IPS-18a (cell line): ENCODE measurements at regions not wholly inside any gene's neighbourhood (a gene's known extent, or its start where the extent isn't known, plus 50 kb on each side); places are given as distances from the start of the nearest gene placed in this dataset.
"Not testable (repeated sequence)": the region's sequence is repeated elsewhere in the genome, so short reads cannot be mapped to it uniquely, and the experiment has no call there.

Experiments used
- H3K27ac ChIP-seq: one replicate; pipeline ENCODE4 v1.5.1; 2013; ENCODE audit warnings: low read length
- H3K27me3 ChIP-seq: one replicate; pipeline ENCODE4 v1.6.1; 2013; ENCODE audit warnings: mild to moderate bottlenecking, low read length; ENCODE audit not compliant: control insufficient read depth, insufficient read depth
- H3K36me3 ChIP-seq: one replicate; pipeline ENCODE4 v1.6.1; 2013; ENCODE audit warnings: low read depth, low read length; ENCODE audit not compliant: control insufficient read depth
- H3K4me1 ChIP-seq: one replicate; pipeline ENCODE4 v1.6.1; 2013; ENCODE audit warnings: low read depth, low read length; ENCODE audit not compliant: control insufficient read depth
- H3K4me3 ChIP-seq: one replicate; pipeline ENCODE4 v1.5.1; 2013; ENCODE audit warnings: low read length
- H3K9ac ChIP-seq: one replicate; pipeline ENCODE4 v1.6.1; 2013; ENCODE audit warnings: mild to moderate bottlenecking, low read length, moderate library complexity
- H3K9me3 ChIP-seq: one replicate; pipeline ENCODE4 v1.6.1; 2013; ENCODE audit warnings: low read depth, low read length; ENCODE audit not compliant: control insufficient read depth

DNA sequence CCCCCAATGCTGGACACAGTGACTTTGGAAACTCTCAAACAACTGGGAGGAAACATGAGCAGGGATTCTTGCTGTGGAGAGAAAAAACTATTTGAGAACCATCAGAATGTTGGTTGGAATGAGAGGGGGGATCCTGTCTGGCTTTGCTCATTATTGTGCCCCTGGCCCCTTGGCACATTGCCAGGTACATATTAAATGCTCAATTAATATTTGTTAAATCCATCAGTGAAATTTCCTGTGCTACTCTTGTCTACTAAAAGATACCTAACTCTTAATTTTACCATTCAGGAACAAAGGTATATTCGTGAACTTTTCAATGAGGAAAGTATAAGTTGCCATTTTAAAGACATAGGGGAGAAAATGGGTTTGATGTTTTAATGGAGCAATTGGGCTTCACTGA lies 329.4 kb downstream of the OTUD1 start:
- no peaks in the 10 kb centered on the region for H3K9me3 ChIP-seq
- no peaks in the 10 kb centered on the region for H3K36me3 ChIP-seq
- H3K27ac ChIP-seq: no peak overlapping the region
- H3K4me3 ChIP-seq: no peak overlapping the region
- no peaks in the 10 kb centered on the region for H3K27me3 ChIP-seq
- no peak overlapping the region for H3K9ac ChIP-seq
- no peaks in the 10 kb centered on the region for H3K4me1 ChIP-seq

GRCh38 chr10:23777153-23777552 lies 338.3 kb downstream of the OTUD1 start:
- H3K9ac ChIP-seq: no peak overlapping the region
- no peak overlapping the region for H3K27ac ChIP-seq
- no peaks in the 10 kb centered on the region for H3K27me3 ChIP-seq
- H3K4me1 ChIP-seq: no peaks in the 10 kb centered on the region
- H3K36me3 ChIP-seq: no peaks in the 10 kb centered on the region
- H3K9me3 ChIP-seq: no peaks in the 10 kb centered on the region
- H3K4me3 ChIP-seq: no peak overlapping the region

GRCh38 chr10:23779301-23779700 lies 340.4 kb downstream of the OTUD1 start:
- Histone ChIP-seq H3K4me3 (no peak overlapping the region), H3K9me3 (no peaks in the 10 kb centered on the region), H3K9ac (no peak overlapping the region), H3K27ac (no peak overlapping the region), H3K4me1 (no peaks in the 10 kb centered on the region), H3K27me3 (no peaks in the 10 kb centered on the region), H3K36me3 (no peaks in the 10 kb centered on the region)

DNA sequence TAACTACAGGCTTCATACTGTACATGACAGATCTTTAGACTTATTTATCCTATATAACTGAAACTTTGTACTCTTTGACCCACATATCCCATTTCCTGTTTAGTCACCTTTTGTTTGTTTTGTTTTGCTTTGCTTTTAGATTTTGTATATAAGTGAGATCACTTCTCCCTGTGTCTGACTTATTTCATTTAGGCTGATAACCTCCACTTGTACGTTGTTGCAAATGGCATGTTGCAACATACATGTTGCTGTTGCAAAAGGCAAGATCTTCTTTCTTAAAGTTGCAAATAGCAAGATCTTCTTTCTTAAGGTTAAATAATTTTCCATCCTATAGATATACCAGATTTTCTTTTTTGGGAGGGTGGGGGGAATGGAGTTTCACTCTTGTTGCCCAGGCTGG lies 341.5 kb downstream of the OTUD1 start:
- Histone ChIP-seq H3K9me3 (no peaks in the 10 kb centered on the region), H3K27ac (no peak overlapping the region), H3K4me3 (no peak overlapping the region), H3K9ac (no peak overlapping the region), H3K4me1 (no peaks in the 10 kb centered on the region), H3K36me3 (no peaks in the 10 kb centered on the region), H3K27me3 (no peaks in the 10 kb centered on the region)

GRCh38 chr10:23786594-23786993 lies 347.7 kb downstream of the OTUD1 start:
- H3K36me3 ChIP-seq: no peaks in the 10 kb centered on the region
- H3K4me3 ChIP-seq: no peak overlapping the region
- H3K4me1 ChIP-seq: no peaks in the 10 kb centered on the region
- H3K9ac ChIP-seq: no peak overlapping the region
- no peak overlapping the region for H3K27ac ChIP-seq
- H3K9me3 ChIP-seq: no peaks in the 10 kb centered on the region
- H3K27me3 ChIP-seq: no peaks in the 10 kb centered on the region

GRCh38 chr10:23793577-23793976 lies 354.7 kb downstream of the OTUD1 start:
- Histone ChIP-seq H3K27me3 (no peaks in the 10 kb centered on the region), H3K9ac (no peak overlapping the region), H3K4me3 (no peak overlapping the region), H3K9me3 (no peaks in the 10 kb centered on the region), H3K36me3 (no peaks in the 10 kb centered on the region), H3K4me1 (no peaks in the 10 kb centered on the region), H3K27ac (no peak overlapping the region)

GRCh38 chr10:23797452-23797851 lies 358.6 kb downstream of the OTUD1 start:
- not testable (repeated sequence) for H3K9me3 ChIP-seq, H3K27me3 ChIP-seq, H3K27ac ChIP-seq, H3K4me3 ChIP-seq, H3K4me1 ChIP-seq, H3K9ac ChIP-seq, H3K36me3 ChIP-seq

DNA sequence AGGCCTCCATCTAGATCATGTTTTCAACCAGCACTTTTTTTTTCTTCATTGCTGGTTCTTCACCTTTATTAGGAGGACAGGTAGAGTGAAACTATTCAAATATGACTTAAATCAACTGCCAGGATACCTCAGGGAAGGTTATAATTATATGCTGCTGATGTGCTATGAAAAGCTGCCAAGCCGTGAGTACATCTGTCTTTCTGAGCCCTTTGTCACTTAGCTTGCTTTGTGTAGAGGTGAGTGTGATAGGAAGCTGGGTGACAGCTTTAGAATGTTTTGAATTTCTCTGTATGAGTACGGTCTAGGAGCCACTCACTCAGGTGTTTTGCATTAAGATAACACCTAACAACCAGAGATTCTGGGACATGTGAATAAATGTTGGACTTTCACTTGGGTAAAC lies 365.2 kb downstream of the OTUD1 start:
- Histone ChIP-seq H3K9me3 (no peaks in the 10 kb centered on the region), H3K9ac (no peak overlapping the region), H3K27me3 (no peaks in the 10 kb centered on the region), H3K4me1 (no peaks in the 10 kb centered on the region), H3K4me3 (no peak overlapping the region), H3K27ac (no peak overlapping the region), H3K36me3 (no peaks in the 10 kb centered on the region)

- Histone ChIP-seq H3K36me3 (no peaks in the 10 kb centered on the region), H3K4me1 (no peaks in the 10 kb centered on the region), H3K9me3 (no peaks in the 10 kb centered on the region), H3K27me3 (no peaks in the 10 kb centered on the region), H3K4me3 (no peak overlapping the region), H3K9ac (no peak overlapping the region), H3K27ac (no peak overlapping the region)
Observed at GRCh38 chr10:23813687-23814086, 374.8 kb downstream of the OTUD1 start.

- Histone ChIP-seq H3K36me3 (no peaks in the 10 kb centered on the region), H3K27ac (no peak overlapping the region), H3K27me3 (no peaks in the 10 kb centered on the region), H3K9me3 (no peaks in the 10 kb centered on the region), H3K4me3 (no peak overlapping the region), H3K9ac (no peak overlapping the region), H3K4me1 (no peaks in the 10 kb centered on the region)
Observed at GRCh38 chr10:23818484-23818883, 379.6 kb downstream of the OTUD1 start.

DNA sequence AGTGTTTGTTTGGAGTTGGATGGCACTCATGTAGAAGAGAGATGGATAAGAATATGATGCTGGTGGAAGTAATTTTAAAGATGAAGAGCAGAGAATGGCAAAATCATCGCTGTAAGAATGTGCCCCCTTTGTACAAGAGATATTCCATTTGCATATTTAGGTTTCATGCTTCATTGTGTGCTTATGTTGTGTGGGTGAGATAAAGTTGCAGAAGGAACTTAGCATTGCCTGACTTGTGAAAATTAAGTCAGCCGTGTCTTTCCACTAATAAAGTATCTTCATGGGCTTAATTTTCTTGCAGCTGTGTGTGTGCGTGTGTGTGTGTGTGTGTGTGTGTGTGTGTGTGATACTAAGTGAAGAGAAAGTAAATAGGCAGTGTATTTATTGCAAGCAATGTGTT lies 381.9 kb downstream of the OTUD1 start:
- Histone ChIP-seq H3K4me1 (no peaks in the 10 kb centered on the region), H3K27ac (no peak overlapping the region), H3K36me3 (no peaks in the 10 kb centered on the region), H3K27me3 (no peaks in the 10 kb centered on the region), H3K9ac (no peak overlapping the region), H3K9me3 (no peaks in the 10 kb centered on the region), H3K4me3 (no peak overlapping the region)

- no peak overlapping the region for H3K9ac ChIP-seq
- no peak overlapping the region for H3K4me3 ChIP-seq
- H3K27me3 ChIP-seq: no peaks in the 10 kb centered on the region
- no peaks in the 10 kb centered on the region for H3K9me3 ChIP-seq
- H3K36me3 ChIP-seq: no peaks in the 10 kb centered on the region
- H3K27ac ChIP-seq: no peak overlapping the region
- no peaks in the 10 kb centered on the region for H3K4me1 ChIP-seq
Observed at GRCh38 chr10:23824822-23825221, 384.1 kb upstream of the KIAA1217 start.

GRCh38 chr10:23826421-23826820 lies 382.5 kb upstream of the KIAA1217 start:
- Histone ChIP-seq H3K36me3 (no peaks in the 10 kb centered on the region), H3K9me3 (no peaks in the 10 kb centered on the region), H3K9ac (no peak overlapping the region), H3K4me3 (no peak overlapping the region), H3K27me3 (no peaks in the 10 kb centered on the region), H3K27ac (no peak overlapping the region), H3K4me1 (no peaks in the 10 kb centered on the region)
